ENCODE measurements at regions not wholly inside any gene's neighbourhood (a gene's known extent, or its start where the extent isn't known, plus 50 kb on each side); places are given as distances from the start of the nearest gene placed in this dataset.

GRCh38 chr6:78253618-78254017 is 600.8 kb downstream of the MEI4 start:
- TF ChIP-seq CTCF (IDR thresholded peaks at IDR 0.05; ENCODE audit: low read depth, low read length) (no peak), EZH2phosphoT487 (IDR thresholded peaks at IDR 0.05; ENCODE audit: low read depth) (no peak)
